Esophagus (tissue), 2 donors: ENCODE measurements at regions not wholly inside any gene's neighbourhood (a gene's known extent, or its start where the extent isn't known, plus 50 kb on each side); places are given as distances from the start of the nearest gene placed in this dataset.

Experiments used
- H3K27ac ChIP-seq, 2 donors: one replicate each; pipeline ENCODE4 v1.5.1; 2013; ENCODE audit warnings: low read depth in 2 of 2, mild to moderate bottlenecking in 2 of 2, inconsistent platforms in 1 of 2, low read length in 1 of 2, moderate library complexity in 1 of 2
- H3K27me3 ChIP-seq, 2 donors: one replicate each; pipeline ENCODE4 v1.6.1; 2013; ENCODE audit warnings: low read length in 2 of 2, control low read depth in 1 of 2, mild to moderate bottlenecking in 1 of 2; ENCODE audit not compliant: insufficient read depth in 2 of 2, control insufficient read depth in 1 of 2
- H3K36me3 ChIP-seq, 2 donors: one replicate each; pipeline ENCODE4 v1.6.1; 2013; ENCODE audit warnings: low read length in 1 of 2; ENCODE audit not compliant: control insufficient read depth in 2 of 2, insufficient read depth in 2 of 2
- H3K4me1 ChIP-seq, 2 donors: one replicate each; pipeline ENCODE4 v1.6.1; 2013; ENCODE audit warnings: low read length in 1 of 2; ENCODE audit not compliant: control insufficient read depth in 2 of 2, insufficient read depth in 2 of 2
- H3K4me3 ChIP-seq, 2 donors: one replicate each; pipeline ENCODE4 v1.5.1; 2013; ENCODE audit warnings: low read length in 2 of 2, mild to moderate bottlenecking in 2 of 2, low read depth in 1 of 2, moderate library complexity in 1 of 2
- H3K9me3 ChIP-seq, 2 donors: one replicate each; pipeline ENCODE4 v1.6.1; 2013; ENCODE audit warnings: mild to moderate bottlenecking in 2 of 2, low read depth in 1 of 2, low read length in 1 of 2, moderate library complexity in 1 of 2; ENCODE audit not compliant: control insufficient read depth in 2 of 2, insufficient read depth in 1 of 2
- WGBS, 2 donors: extraction: QIAGEN DNeasy Blood & Tissue Kit; methylation state at CpG; one replicate each; pipeline ENCODE4 v1.1.7; 2013; 5-methylcytosine and 5-hydroxymethylcytosine counted together
- donor health status: healthy with polysubstance abuse.
- donor health status: Bipolar disorder and iron deficiency.

DNA sequence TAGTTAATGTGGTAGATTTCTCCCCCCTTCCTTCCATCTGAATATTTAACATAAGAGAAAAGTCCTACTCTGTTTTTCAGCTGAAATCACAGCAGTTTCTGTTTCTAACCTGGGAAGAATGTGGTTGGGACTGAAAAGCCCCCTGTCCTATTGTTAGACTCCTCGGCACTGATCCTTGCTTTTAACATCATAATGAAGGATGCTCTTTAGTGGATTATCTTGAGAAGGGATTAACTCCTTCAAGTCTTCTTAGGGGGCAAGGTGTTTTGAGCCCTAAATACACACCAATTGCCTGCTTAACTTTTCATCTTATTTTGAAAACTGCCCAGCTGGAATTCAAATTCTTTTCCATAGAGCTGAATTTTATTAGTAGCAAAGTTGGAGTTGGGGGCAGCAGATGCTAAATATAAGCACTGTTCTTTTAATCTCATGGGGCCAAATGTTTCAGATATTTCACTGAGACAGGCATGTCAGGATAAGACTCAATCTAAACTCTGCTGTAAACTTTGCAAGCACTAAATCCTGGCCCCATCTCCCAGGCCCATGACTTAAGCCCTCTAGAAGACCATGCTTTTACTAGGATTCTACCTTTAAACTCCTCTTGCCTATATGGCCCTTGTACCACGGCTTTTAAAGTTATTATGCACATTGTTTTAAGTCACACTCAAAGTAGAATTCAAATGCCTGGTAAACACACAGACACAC lies 243.2 kb upstream of the NR2F2 start:
- no peak overlapping the region for H3K4me3 ChIP-seq
- WGBS, 2 donors: 40 to 41% methylated on average over 2 of the region's 2 CpGs
- H3K27ac ChIP-seq: no peak overlapping the region
- H3K27me3 ChIP-seq: no peaks in the 10 kb centered on the region
- no peaks in the 10 kb centered on the region for H3K9me3 ChIP-seq
- no peaks in the 10 kb centered on the region for H3K4me1 ChIP-seq
- H3K36me3 ChIP-seq: no peaks in the 10 kb centered on the region

GRCh38 chr15:96088650-96089049 lies 241.8 kb upstream of the NR2F2 start:
- Histone ChIP-seq H3K27me3 (no peaks in the 10 kb centered on the region), H3K9me3 (no peaks in the 10 kb centered on the region), H3K4me1 (no peaks in the 10 kb centered on the region), H3K36me3 (no peaks in the 10 kb centered on the region), H3K4me3 (no peak overlapping the region), H3K27ac (peak overlapping the region; percentile 37 to 60)
- 48 to 60% methylated on average over 1 of the region's 1 CpG for WGBS, 2 donors

GRCh38 chr15:96089405-96090058 lies 241.0 kb upstream of the NR2F2 start:
- H3K9me3 ChIP-seq: no peaks in the 10 kb centered on the region
- H3K4me1 ChIP-seq: no peaks in the 10 kb centered on the region
- H3K27me3 ChIP-seq: no peaks in the 10 kb centered on the region
- 55 to 62% methylated on average over 11 of the region's 11 CpGs for WGBS, 2 donors
- no peaks in the 10 kb centered on the region for H3K36me3 ChIP-seq
- no peak overlapping the region for H3K4me3 ChIP-seq
- H3K27ac ChIP-seq: no peak overlapping the region

DNA sequence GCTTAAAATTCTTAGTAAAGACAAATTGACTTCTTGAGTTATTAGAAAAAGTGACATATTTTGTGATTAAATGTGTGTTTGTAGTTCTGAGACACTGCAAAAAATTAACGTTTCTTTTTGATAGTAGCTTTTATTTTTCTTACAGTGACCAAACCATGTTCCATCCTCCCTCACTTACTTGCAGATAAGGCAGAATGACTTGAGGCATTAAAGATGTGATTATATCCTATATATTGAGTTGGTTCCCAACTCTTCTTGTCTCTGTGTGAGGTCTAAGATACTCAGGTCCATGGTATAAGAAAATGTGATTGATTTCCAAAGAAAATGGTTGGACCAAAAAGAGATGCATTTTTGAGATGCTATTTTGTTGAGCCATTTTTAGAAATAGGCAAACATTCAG lies 238.3 kb upstream of the NR2F2 start:
- Histone ChIP-seq H3K9me3 (no peaks in the 10 kb centered on the region), H3K4me1 (no peaks in the 10 kb centered on the region), H3K27ac (no peak overlapping the region), H3K4me3 (no peak overlapping the region), H3K36me3 (no peaks in the 10 kb centered on the region), H3K27me3 (no peaks in the 10 kb centered on the region)
- 34 to 44% methylated on average over 1 of the region's 1 CpG for WGBS, 2 donors

GRCh38 chr15:96093063-96093462 lies 237.4 kb upstream of the NR2F2 start:
- Histone ChIP-seq H3K27me3 (no peaks in the 10 kb centered on the region), H3K36me3 (no peaks in the 10 kb centered on the region), H3K4me1 (no peaks in the 10 kb centered on the region), H3K9me3 (no peaks in the 10 kb centered on the region), H3K27ac (no peak overlapping the region), H3K4me3 (no peak overlapping the region)
- WGBS, 2 donors: 54% methylated on average over 2 of the region's 2 CpGs

DNA sequence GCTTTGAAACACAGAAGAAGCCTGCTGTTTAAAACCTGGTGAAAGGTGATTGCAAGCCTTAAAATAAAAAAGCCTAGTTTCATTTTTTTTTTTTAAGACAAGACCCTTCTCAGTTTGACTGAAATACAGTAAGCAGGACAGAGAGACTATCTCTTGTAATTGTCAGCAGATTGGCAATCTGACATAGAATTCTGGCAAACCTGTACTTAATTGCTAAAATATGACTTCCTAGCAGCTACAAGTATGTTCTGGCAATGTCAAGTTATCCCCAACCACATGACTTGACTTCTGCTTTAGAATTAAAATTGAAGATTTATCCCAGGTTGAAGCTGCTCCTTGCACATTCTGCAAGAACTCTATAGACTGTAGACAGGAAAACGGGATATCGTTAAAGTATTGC lies 232.8 kb upstream of the NR2F2 start:
- Histone ChIP-seq H3K4me3 (no peak overlapping the region), H3K36me3 (no peaks in the 10 kb centered on the region), H3K9me3 (no peaks in the 10 kb centered on the region), H3K27me3 (no peaks in the 10 kb centered on the region), H3K4me1 (no peaks in the 10 kb centered on the region), H3K27ac (no peak overlapping the region)
- 77 to 87% methylated on average over 2 of the region's 2 CpGs for WGBS, 2 donors

DNA sequence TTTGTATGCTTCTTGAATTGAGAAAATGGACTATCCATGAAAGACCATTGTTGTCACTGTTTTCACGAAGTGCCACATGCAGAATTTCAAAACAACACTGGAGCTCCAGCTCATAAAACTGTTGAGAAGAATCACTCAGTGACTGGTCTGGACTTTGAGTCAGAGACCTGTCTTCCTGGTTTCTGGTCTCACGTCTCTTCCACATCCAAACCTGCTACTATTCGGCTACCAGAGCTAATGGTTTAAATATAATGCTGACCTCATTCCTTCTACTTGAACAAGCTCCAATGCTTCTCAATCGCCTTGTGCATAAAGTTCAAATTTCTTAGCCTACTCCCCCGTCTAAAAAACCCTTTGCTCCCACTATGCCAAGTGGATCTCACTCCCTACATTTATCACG lies 227.9 kb upstream of the NR2F2 start:
- no peaks in the 10 kb centered on the region for H3K9me3 ChIP-seq
- H3K27me3 ChIP-seq: no peaks in the 10 kb centered on the region
- 63 to 72% methylated on average over 6 of the region's 6 CpGs for WGBS, 2 donors
- no peak overlapping the region for H3K27ac ChIP-seq
- H3K4me1 ChIP-seq: no peaks in the 10 kb centered on the region
- no peak overlapping the region for H3K4me3 ChIP-seq
- no peaks in the 10 kb centered on the region for H3K36me3 ChIP-seq

- H3K36me3 ChIP-seq: no peaks in the 10 kb centered on the region
- no peaks in the 10 kb centered on the region for H3K9me3 ChIP-seq
- H3K27me3 ChIP-seq: no peaks in the 10 kb centered on the region
- no peaks in the 10 kb centered on the region for H3K4me1 ChIP-seq
- WGBS, 2 donors: 71 to 85% methylated on average over 1 of the region's 1 CpG
- H3K27ac ChIP-seq: no peak overlapping the region
- H3K4me3 ChIP-seq: no peak overlapping the region
Observed at GRCh38 chr15:96106181-96106580, 224.3 kb upstream of the NR2F2 start.

- WGBS, 2 donors: 90 to 95% methylated on average over 5 of the region's 5 CpGs
- no peaks in the 10 kb centered on the region for H3K4me1 ChIP-seq
- no peaks in the 10 kb centered on the region for H3K9me3 ChIP-seq
- H3K27ac ChIP-seq: no peak overlapping the region
- no peaks in the 10 kb centered on the region for H3K36me3 ChIP-seq
- H3K4me3 ChIP-seq: no peak overlapping the region
- no peaks in the 10 kb centered on the region for H3K27me3 ChIP-seq
Observed at GRCh38 chr15:96106628-96107027, 223.9 kb upstream of the NR2F2 start.

DNA sequence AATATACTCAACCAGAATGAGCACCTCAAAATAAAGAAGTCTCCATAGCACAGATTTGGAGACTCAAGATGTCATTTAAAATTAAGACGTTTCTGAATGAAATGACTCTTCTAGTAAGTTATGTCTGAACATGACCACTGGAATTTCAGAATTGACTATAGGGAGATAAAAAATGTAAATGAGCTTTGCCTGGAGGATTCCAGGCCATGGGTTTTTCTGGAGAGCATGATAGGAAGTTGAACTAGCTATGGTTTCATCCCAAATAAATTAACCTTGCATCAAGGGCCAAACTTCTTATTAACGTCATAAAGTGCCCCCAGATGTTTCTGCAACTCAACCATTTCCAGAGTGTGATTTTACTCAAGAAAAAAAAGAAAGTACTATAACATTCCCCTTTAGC lies 222.6 kb upstream of the NR2F2 start:
- Histone ChIP-seq H3K27ac (no peak overlapping the region), H3K4me1 (no peaks in the 10 kb centered on the region), H3K36me3 (no peaks in the 10 kb centered on the region), H3K27me3 (no peaks in the 10 kb centered on the region), H3K4me3 (no peak overlapping the region), H3K9me3 (no peaks in the 10 kb centered on the region)
- WGBS, 2 donors: 49 to 53% methylated on average over 2 of the region's 2 CpGs
